ENCODE measurements at regions not wholly inside any gene's neighbourhood (a gene's known extent, or its start where the extent isn't known, plus 50 kb on each side); places are given as distances from the start of the nearest gene placed in this dataset.

GRCh38 chr10:29918623-29919400 is 140.6 kb downstream of the JCAD start:
- H3K36me3 ChIP-seq (ENCODE audit: control insufficient read depth in 2 of 2, insufficient read depth in 2 of 2, low read length in 1 of 2) = no peaks in the 10 kb centered on the region
- BruUV-seq (replicated peaks) = no TSS peak
- ChIA-PET RAD21 (ENCODE audit: unreplicated experiment) (no interaction called here), CTCF (no interaction called here), POLR2A (no interaction called here), SMC1A (ENCODE audit: uncharacterized antibody, unreplicated experiment) (no interaction called here)
- 59% methylated on average over 3 of the region's 3 CpGs for WGBS (ENCODE audit: insufficient coverage, insufficient replicate concordance, low lambda C conversion rate, missing lambda C conversion rate)
- no peak overlapping the region for H2AFZ ChIP-seq (ENCODE audit: control insufficient read depth, low read depth, low read length)
- H3K9ac ChIP-seq (ENCODE audit: control insufficient read depth, insufficient read depth, low read length) = no peak overlapping the region
- H3K4me2 ChIP-seq (ENCODE audit: control insufficient read depth, insufficient read depth) = no peak overlapping the region
- no peaks in the 10 kb centered on the region; a peak in 3 of 4 replicates for H3K27me3 ChIP-seq (replicated peaks in 1 of 2; ENCODE audit: control insufficient read depth in 2 of 2, insufficient read depth in 2 of 2, low read length in 1 of 2)
- no peak for TF ChIP-seq BCL11A (IDR thresholded peaks at IDR 0.05; ENCODE audit: low read depth, low read length)
- DNase-seq (ENCODE audit: low read depth, low spot score) = no peak
- H3K9me3 ChIP-seq (replicated peaks; ENCODE audit: control insufficient read depth, insufficient read depth, low read length) = no peaks in the 10 kb centered on the region; the same call in 2 of the 3 replicates
- H3K79me2 ChIP-seq (ENCODE audit: control insufficient read depth, insufficient read depth, low read length) = no peaks in the 10 kb centered on the region
- H3K4me3 ChIP-seq = no peak overlapping the region
- no peak for ATAC-seq
- H4K20me1 ChIP-seq (ENCODE audit: control insufficient read depth, insufficient read depth) = no peaks in the 10 kb centered on the region
- FAIRE-seq = no peak
- in situ Hi-C loops (cut with MboI) (no loop called here), intact Hi-C loops (cut with micrococcal nuclease; ENCODE audit: unreplicated experiment) (no loop called here)
- no peak overlapping the region for H3K27ac ChIP-seq (ENCODE audit: control insufficient read depth, insufficient read depth)
- no peaks in the 10 kb centered on the region for H3K4me1 ChIP-seq (ENCODE audit: control insufficient read depth, insufficient read depth, low read length)

GRCh38 chr10:29917311-29917710 is 142.1 kb downstream of the JCAD start:
- no TSS peak for BruUV-seq (replicated peaks)
- SMC1A ChIA-PET (ENCODE audit: uncharacterized antibody, unreplicated experiment) = no interaction called here

More at GRCh38 chr10:29917311-29917710, 142.1 kb downstream of the JCAD start:
- H3K4me1 ChIP-seq (ENCODE audit: control insufficient read depth, insufficient read depth, low read length) = no peaks in the 10 kb centered on the region
- H3K27me3 ChIP-seq (replicated peaks in 1 of 2; ENCODE audit: control insufficient read depth in 2 of 2, insufficient read depth in 2 of 2, low read length in 1 of 2) = no peaks in the 10 kb centered on the region; a peak in 3 of 4 replicates
- ChIA-PET RAD21 (ENCODE audit: unreplicated experiment) (no interaction called here), POLR2A (no interaction called here), CTCF (no interaction called here)
- ATAC-seq = no peak
- in situ Hi-C loops (cut with MboI) = no loop called here
- no peak for FAIRE-seq
- H3K9me3 ChIP-seq (replicated peaks; ENCODE audit: control insufficient read depth, insufficient read depth, low read length) = no peaks in the 10 kb centered on the region; the same call in 2 of the 3 replicates
- no peak overlapping the region for H3K4me3 ChIP-seq
- no peak overlapping the region for H3K4me2 ChIP-seq (ENCODE audit: control insufficient read depth, insufficient read depth)
- TF ChIP-seq, protein P1, sequence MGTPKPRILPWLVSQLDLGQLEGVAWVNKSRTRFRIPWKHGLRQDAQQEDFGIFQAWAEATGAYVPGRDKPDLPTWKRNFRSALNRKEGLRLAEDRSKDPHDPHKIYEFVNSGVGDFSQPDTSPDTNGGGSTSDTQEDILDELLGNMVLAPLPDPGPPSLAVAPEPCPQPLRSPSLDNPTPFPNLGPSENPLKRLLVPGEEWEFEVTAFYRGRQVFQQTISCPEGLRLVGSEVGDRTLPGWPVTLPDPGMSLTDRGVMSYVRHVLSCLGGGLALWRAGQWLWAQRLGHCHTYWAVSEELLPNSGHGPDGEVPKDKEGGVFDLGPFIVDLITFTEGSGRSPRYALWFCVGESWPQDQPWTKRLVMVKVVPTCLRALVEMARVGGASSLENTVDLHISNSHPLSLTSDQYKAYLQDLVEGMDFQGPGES (IDR thresholded peaks at IDR 0.05) = no peak
- TF ChIP-seq CBX5 (IDR thresholded peaks at IDR 0.05; ENCODE audit: low read depth) (no peak), YY1 (IDR thresholded peaks at IDR 0.05; ENCODE audit: low read depth, low read length) (no peak), TCF3 (IDR thresholded peaks at IDR 0.05; ENCODE audit: borderline replicate concordance, insufficient read depth, low read depth, low read length) (no peak)
- TF ChIP-seq, protein P2, sequence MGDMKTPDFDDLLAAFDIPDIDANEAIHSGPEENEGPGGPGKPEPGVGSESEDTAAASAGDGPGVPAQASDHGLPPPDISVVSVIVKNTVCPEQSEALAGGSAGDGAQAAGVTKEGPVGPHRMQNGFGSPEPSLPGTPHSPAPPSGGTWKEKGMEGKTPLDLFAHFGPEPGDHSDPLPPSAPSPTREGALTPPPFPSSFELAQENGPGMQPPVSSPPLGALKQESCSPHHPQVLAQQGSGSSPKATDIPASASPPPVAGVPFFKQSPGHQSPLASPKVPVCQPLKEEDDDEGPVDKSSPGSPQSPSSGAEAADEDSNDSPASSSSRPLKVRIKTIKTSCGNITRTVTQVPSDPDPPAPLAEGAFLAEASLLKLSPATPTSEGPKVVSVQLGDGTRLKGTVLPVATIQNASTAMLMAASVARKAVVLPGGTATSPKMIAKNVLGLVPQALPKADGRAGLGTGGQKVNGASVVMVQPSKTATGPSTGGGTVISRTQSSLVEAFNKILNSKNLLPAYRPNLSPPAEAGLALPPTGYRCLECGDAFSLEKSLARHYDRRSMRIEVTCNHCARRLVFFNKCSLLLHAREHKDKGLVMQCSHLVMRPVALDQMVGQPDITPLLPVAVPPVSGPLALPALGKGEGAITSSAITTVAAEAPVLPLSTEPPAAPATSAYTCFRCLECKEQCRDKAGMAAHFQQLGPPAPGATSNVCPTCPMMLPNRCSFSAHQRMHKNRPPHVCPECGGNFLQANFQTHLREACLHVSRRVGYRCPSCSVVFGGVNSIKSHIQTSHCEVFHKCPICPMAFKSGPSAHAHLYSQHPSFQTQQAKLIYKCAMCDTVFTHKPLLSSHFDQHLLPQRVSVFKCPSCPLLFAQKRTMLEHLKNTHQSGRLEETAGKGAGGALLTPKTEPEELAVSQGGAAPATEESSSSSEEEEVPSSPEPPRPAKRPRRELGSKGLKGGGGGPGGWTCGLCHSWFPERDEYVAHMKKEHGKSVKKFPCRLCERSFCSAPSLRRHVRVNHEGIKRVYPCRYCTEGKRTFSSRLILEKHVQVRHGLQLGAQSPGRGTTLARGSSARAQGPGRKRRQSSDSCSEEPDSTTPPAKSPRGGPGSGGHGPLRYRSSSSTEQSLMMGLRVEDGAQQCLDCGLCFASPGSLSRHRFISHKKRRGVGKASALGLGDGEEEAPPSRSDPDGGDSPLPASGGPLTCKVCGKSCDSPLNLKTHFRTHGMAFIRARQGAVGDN (IDR thresholded peaks at IDR 0.05) = no peak
- H3K27ac ChIP-seq (ENCODE audit: control insufficient read depth, insufficient read depth) = no peak overlapping the region
- no peak overlapping the region for H3K9ac ChIP-seq (ENCODE audit: control insufficient read depth, insufficient read depth, low read length)
- H2AFZ ChIP-seq (ENCODE audit: control insufficient read depth, low read depth, low read length) = no peak overlapping the region
- H4K20me1 ChIP-seq (ENCODE audit: control insufficient read depth, insufficient read depth) = no peaks in the 10 kb centered on the region
- no peaks in the 10 kb centered on the region for H3K36me3 ChIP-seq (ENCODE audit: control insufficient read depth in 2 of 2, insufficient read depth in 2 of 2, low read length in 1 of 2)
- H3K79me2 ChIP-seq (ENCODE audit: control insufficient read depth, insufficient read depth, low read length) = no peaks in the 10 kb centered on the region
- intact Hi-C loops (cut with micrococcal nuclease; ENCODE audit: unreplicated experiment) = no loop called here
- no peak for DNase-seq (ENCODE audit: low read depth, low spot score)
- WGBS (ENCODE audit: insufficient coverage, insufficient replicate concordance, low lambda C conversion rate, missing lambda C conversion rate) = 71% methylated on average over 4 of the region's 4 CpGs
